NCI-H69 (cell line): ENCODE measurements at regions not wholly inside any gene's neighbourhood (a gene's known extent, or its start where the extent isn't known, plus 50 kb on each side); places are given as distances from the start of the nearest gene placed in this dataset.
A peak's percentile ranks its signal among the peaks of the same experiment; 100 is the strongest.
"Not testable (repeated sequence)": the region's sequence is repeated elsewhere in the genome, so short reads cannot be mapped to it uniquely, and the experiment has no call there.

Experiments used
- DNase-seq: peaks from one replicate; lab custom pipeline; 2025; lab: John Stamatoyannopoulos, UW

- DNase-seq = not testable (repeated sequence)
These were observed 54.0 kb upstream of the GPR89A start for GRCh38 chr1:145553795-145554194.

DNA sequence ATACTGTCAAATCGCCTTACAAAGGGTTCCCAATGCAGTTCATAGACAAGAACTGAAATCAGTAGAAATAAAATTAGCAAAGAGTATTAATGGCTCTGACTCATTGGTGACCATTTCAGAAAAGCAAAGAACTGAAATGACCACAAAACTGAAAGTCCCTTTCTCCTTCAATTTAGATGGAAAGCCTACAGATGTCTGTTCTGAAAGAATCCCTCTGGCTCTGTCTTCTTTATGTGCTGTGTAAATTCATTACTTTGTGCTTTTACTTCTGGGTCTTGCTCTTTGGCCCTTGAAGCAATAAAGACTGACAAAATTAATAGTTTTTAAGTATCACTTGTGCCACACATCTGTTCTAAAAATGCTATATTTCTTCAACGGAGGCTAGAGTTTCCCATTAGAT, 62.7 kb upstream of the GPR89A start:
- DNase-seq = no peak

DNA sequence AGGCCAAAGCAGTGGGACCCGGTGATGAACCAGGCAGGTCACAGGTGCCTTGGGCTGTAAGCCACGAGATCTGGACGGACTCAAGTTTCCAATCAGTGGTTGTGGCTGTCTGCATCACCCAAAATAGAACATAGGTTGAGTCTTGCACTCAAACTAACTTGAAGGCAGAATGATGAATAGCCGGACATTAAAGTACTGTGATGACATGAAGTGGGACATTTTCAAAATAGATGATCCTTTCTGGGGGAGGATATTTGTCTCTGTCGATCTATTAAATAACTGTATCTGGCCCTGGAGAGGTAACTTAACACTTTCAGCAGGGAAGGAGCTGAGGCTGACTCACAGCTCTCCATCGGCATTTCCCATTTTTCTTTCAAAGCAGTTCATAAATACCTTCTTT, 66.1 kb upstream of the GPR89A start:
- not testable (repeated sequence) for DNase-seq

- DNase-seq = not testable (repeated sequence)
These were observed 66.5 kb upstream of the GPR89A start for GRCh38 chr1:145541246-145541645.

DNA sequence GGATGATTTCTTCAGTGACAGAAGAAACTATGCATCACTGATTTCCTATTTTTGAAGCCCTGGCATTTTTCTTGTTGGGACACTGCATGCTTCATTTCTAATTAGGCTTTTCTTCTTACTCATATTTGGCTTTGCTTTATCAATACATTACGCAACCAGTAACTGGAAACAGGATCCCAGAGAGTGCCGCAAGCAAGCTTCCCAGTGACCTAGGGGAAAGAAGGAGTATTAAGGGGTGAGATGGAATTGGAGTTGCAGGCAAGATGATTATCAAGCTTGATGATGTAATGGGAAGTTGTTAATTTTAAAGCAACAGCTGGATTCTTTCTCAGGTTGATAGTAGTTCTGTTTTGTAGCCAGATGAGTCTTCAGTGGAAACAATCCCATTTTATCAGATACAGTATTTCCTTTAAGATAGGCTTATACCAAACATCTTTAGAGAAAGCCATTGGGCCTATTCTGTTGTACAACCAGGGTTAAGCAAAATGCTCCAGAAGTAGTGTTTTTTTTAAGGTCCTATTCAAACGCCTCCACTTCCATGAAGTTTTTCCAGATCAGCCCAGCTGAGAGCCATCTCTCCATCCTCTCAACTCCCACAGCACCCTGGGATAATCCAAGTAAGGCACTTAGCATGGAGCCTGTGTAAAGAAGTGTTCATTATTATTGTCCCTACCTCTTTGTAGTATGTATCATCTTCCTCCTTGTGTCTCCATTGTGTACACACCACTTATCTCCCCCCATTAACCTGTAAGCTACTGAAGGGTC, 69.5 kb upstream of the GPR89A start:
- not testable (repeated sequence) for DNase-seq

DNA sequence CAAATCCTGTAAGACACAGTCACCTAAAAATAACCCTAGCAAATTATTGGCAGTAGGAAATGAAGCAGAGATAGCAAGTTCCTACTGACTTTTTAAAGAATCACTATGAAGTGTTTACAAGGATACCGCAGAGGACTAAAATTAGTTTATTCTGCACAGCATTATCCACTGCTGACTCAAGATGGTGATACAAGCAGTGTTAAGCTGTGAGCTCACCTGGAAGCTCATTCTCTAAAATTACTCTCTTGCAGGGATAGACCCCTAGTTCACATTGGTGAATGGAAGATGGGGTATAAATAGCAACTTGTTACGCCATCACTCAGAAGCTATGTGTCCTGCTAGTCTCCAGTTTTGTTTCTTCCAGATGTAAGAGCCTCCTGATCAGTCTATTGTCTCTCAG, 70.8 kb upstream of the GPR89A start:
- not testable (repeated sequence) for DNase-seq

- peak; percentile 11 for DNase-seq
These were observed 72.3 kb upstream of the GPR89A start for GRCh38 chr1:145535461-145535860.

DNA sequence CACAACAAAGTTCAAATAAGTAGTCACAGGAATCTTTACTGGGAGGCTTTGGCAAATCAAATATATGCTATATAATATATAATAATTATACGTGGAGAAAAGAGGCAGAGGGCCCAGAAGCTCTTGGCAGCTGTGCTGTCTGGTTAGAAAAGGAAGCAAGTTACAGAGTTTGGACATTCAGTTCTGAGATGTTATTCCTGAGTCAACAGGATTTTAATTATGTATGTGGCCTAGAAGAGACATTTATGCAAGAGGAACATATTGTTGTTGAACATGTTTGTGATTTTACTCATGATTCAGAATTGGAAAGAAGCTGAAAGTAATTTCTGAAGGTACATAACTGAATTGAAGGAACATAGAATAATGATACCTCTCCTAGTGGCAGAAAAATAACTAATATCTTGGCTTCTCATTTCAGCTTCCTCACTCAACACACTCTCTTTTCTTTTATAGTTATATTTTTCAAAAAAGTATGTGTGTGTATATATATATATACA, 79.7 kb upstream of the GPR89A start:
- not testable (repeated sequence) for DNase-seq

GRCh38 chr1:145520159-145520558, 87.6 kb upstream of the GPR89A start:
- not testable (repeated sequence) for DNase-seq

- not testable (repeated sequence) for DNase-seq
These were observed 88.5 kb upstream of the GPR89A start for GRCh38 chr1:145519302-145519701.

GRCh38 chr1:145513017-145513416, 87.6 kb upstream of the NBPF20 start:
- peak; percentile 34 for DNase-seq

DNA sequence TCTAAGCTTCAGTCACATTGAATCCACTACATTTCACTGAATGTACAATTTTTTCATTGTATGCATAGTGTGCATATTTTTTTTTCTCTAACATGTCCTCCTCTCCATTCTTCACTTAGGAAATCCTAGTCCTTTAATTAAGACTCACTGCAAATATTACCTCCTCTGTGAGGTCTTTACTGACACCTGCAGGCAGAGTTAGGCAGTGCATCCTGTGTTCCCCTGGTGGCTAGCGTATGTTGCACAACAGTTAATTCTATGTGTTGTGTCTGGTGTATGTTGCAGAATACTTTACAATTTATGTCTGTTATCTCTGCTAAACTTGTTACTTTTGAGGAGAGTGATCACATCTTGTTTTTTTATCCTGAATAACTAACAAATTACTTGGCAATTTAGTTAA, 82.7 kb upstream of the NBPF20 start:
- DNase-seq = not testable (repeated sequence)

DNA sequence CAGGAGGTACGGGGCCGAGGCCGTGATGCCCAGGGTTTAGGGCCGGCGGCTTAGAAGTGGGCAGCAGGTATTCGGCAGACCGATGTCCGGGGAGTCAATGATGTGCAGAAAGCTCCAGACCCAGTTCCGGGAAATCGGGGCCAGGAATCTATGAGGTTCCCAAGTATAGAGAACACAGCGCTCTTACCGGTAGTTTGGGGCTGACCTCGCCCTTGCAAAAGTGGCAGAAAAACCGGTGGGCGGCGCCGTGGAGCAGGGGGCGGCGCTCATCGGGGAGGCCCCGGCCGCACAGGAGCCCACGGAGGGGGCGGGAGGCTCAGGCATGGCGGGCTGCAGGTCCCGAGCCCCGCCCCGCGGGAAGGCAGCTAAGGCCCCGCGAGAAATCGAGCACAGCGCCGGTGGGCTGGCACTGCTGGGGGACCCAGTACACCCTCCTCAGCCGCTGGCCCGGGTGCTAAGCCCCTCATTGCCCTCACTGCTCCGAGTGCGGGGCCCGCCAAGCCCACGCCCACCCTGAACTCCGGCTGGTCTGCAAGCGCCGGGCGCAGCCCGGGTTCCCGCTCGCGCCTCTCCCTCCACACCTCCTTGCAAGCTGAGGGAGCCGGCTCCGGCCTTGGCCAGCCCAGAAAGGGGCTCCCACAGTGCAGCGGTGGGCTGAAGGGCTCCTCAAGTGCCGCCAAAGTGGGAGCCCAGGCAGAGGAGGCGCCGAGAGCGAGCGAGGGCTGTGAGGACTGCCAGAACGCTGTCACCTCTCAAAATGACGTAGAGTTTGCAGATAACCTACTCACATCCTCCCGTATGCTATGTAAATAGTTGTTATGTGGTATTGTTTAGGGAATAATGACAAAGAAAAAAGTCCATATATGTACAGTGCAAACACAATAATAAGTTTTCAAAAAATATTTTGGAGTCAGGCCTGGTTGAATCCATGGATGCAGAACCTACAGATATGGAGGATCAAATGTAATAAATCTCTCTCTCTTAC, 80.6 kb upstream of the NBPF20 start:
- DNase-seq = not testable (repeated sequence)

GRCh38 chr1:145504834-145505413, 79.5 kb upstream of the NBPF20 start:
- not testable (repeated sequence) for DNase-seq

- not testable (repeated sequence) for DNase-seq
These were observed 78.9 kb upstream of the NBPF20 start for GRCh38 chr1:145504310-145504709.

- DNase-seq = not testable (repeated sequence)
These were observed 74.8 kb upstream of the NBPF20 start for GRCh38 chr1:145500251-145500650.

DNA sequence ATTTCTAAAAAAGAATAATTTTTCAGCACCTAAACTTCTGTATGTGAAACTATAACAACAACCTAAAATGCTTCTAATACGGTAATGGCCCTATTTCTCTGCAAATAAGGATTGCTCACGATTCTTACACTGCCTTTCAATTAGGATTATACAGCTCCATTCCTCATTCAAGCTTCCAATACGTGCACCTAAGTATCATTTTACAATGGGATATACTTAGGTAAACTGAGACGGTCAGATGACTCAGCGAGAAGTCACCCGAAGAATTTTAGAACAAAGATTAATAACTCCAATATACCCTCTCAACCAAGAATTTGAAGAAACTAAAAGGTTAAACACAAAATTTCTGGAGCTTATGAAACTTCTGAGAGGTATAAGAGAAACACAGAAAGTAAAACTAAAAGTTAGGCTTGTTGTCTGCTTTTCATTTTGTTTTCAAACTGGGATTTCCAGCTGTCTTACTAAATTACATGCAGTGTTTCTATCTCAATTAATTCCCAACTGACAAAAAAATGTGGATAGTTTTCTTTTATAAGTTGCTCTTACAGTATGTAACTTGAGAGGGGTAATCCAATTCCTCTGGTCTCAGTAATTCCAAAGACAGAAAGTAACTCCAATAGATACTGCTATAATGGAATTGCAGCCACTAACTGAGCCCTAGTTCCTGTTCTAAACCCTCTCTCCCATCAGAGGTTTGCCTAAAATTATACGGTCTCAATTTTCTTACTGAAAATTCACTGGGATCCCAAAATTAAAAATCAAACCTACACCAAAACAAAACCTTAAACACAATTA, 69.9 kb upstream of the NBPF20 start:
- not testable (repeated sequence) for DNase-seq

DNA sequence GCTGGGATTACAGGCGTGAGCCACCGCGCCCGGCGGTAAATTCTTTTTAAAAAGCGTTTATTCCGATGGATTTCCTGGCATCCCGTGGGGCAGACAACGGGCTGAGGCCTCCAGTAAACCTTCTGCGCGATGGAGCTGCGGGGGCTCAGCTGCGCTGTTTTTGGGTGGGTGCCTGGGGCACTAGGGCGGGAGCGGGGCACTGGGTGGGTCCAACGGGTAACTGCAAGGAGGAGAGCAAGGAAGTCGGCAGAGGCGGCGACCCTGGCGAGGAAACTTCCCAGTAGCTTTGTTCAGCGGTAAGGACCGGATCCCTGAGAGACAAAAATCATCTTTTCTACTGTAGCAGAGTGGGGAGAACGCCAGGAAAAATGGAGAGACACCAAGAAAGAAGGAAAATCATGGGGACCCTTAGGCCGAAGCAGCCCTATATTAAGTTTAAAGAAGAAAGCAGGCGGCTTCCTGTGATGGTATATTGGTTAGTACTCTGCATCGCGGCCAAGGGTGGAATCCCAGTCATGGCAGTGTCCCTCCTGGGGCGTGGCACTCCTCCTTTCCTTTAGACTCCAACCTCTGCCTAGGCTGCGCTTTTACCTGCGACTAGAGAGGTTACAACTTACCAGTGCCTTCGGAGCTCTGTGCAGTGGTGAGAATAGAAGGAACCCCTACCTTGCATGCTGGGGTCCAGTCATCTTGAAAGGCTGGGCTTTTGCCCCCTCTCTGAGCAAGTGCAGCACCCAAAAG, 63.0 kb upstream of the NBPF20 start:
- not testable (repeated sequence) for DNase-seq

DNA sequence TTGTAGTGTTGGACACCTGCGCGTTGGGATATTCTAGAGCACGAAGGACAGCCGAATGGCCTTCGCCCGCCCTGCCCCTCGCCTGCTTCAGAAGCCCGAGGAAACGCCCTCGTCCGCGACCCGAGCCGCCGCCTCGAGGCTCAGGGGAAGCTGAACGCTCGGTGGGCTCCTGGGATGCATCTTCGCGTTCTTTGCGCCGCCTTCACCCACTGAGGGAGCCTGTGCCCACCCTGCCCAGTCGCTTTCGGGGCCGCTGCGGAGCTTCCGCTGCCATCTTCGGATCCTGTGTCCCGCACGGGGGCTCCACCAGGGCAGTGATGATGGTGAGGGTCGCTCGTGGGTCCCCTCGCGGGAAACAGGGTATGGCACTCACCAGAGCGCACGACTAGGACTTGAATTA, 61.8 kb upstream of the NBPF20 start:
- DNase-seq = not testable (repeated sequence)

GRCh38 chr1:145484257-145484656, 58.9 kb upstream of the NBPF20 start:
- DNase-seq = not testable (repeated sequence)
